ENCODE measurements at regions not wholly inside any gene's neighbourhood (a gene's known extent, or its start where the extent isn't known, plus 50 kb on each side); places are given as distances from the start of the nearest gene placed in this dataset.

- no peak overlapping the region for H2AFZ ChIP-seq (ENCODE audit: low read length)
- no peak for DNase-seq (ENCODE audit: low read depth in 2 of 2)
- H3K9ac ChIP-seq (ENCODE audit: insufficient read depth, low read length) = no peak overlapping the region
- H3K4me3 ChIP-seq (replicated peaks in 1 of 4; ENCODE audit: control extremely low read depth in 1 of 4, insufficient read depth in 1 of 4, low read depth in 3 of 4, low read length in 4 of 4) = no peak overlapping the region
- no peaks in the 10 kb centered on the region for H4K20me1 ChIP-seq (ENCODE audit: control insufficient read depth, extremely low read depth, insufficient read depth, low read length)
- H3K79me2 ChIP-seq (ENCODE audit: control insufficient read depth, insufficient read depth, low read length) = no peaks in the 10 kb centered on the region
- no peaks in the 10 kb centered on the region for H3K9me3 ChIP-seq (ENCODE audit: control insufficient read depth, insufficient read depth, low read depth, low read length)
- peaks cover 7% of the 10 kb centered on the region for H3K4me1 ChIP-seq (ENCODE audit: control insufficient read depth, extremely low read depth, insufficient read depth, low read length)
- no peaks in the 10 kb centered on the region for H3K27me3 ChIP-seq (ENCODE audit: control insufficient read depth, insufficient read depth, low read length)
- H3K27ac ChIP-seq (ENCODE audit: insufficient read depth, low read length) = no peak overlapping the region
- TF ChIP-seq EZH2 (IDR thresholded peaks at IDR 0.05; ENCODE audit: low read length, missing control alignments) (no peak), CTCF (conservative IDR thresholded peaks at IDR 0.05 in 1 of 2, IDR thresholded peaks at IDR 0.05 in 1 of 2; ENCODE audit: low read depth in 1 of 2, low read length in 2 of 2) (no peak)
- no peak overlapping the region for H3K4me2 ChIP-seq (ENCODE audit: extremely low read depth, insufficient read depth, low read length)
- no peaks in the 10 kb centered on the region for H3K36me3 ChIP-seq (ENCODE audit: control insufficient read depth, insufficient read depth, low read length)
These were observed 207.4 kb downstream of the ZFP36L2 start for GRCh38 chr2:43019025-43019367.

- Histone ChIP-seq H3K27me3 (ENCODE audit: control insufficient read depth, insufficient read depth, low read length) (no peaks in the 10 kb centered on the region), H3K36me3 (ENCODE audit: control insufficient read depth, insufficient read depth, low read length) (no peaks in the 10 kb centered on the region), H3K27ac (ENCODE audit: insufficient read depth, low read length) (peak overlapping the region; percentile 18), H2AFZ (ENCODE audit: low read length) (peak overlapping the region; percentile 10), H3K9ac (ENCODE audit: insufficient read depth, low read length) (no peak overlapping the region), H3K4me1 (ENCODE audit: control insufficient read depth, extremely low read depth, insufficient read depth, low read length) (peaks cover 7% of the 10 kb centered on the region), H3K4me3 (replicated peaks in 1 of 4; ENCODE audit: control extremely low read depth in 1 of 4, insufficient read depth in 1 of 4, low read depth in 3 of 4, low read length in 4 of 4) (no peak overlapping the region), H3K9me3 (ENCODE audit: control insufficient read depth, insufficient read depth, low read depth, low read length) (no peaks in the 10 kb centered on the region), H3K4me2 (ENCODE audit: extremely low read depth, insufficient read depth, low read length) (no peak overlapping the region), H4K20me1 (ENCODE audit: control insufficient read depth, extremely low read depth, insufficient read depth, low read length) (no peaks in the 10 kb centered on the region), H3K79me2 (ENCODE audit: control insufficient read depth, insufficient read depth, low read length) (no peaks in the 10 kb centered on the region)
- no peak for TF ChIP-seq EZH2 (IDR thresholded peaks at IDR 0.05; ENCODE audit: low read length, missing control alignments)
- no peak for TF ChIP-seq CTCF (conservative IDR thresholded peaks at IDR 0.05 in 1 of 2, IDR thresholded peaks at IDR 0.05 in 1 of 2; ENCODE audit: low read depth in 1 of 2, low read length in 2 of 2)
- peak; percentile 58 to 94 for DNase-seq (ENCODE audit: low read depth in 2 of 2)
These were observed 208.0 kb downstream of the ZFP36L2 start for GRCh38 chr2:43018179-43019024.

GRCh38 chr2:43013821-43014345 lies 212.5 kb downstream of the ZFP36L2 start:
- DNase-seq (ENCODE audit: low read depth in 2 of 2) = no peak

More at GRCh38 chr2:43013821-43014345, 212.5 kb downstream of the ZFP36L2 start:
- Histone ChIP-seq H2AFZ (ENCODE audit: low read length) (no peak overlapping the region), H3K27ac (ENCODE audit: insufficient read depth, low read length) (no peak overlapping the region), H3K79me2 (ENCODE audit: control insufficient read depth, insufficient read depth, low read length) (no peaks in the 10 kb centered on the region), H3K4me2 (ENCODE audit: extremely low read depth, insufficient read depth, low read length) (no peak overlapping the region), H3K4me3 (replicated peaks in 1 of 4; ENCODE audit: control extremely low read depth in 1 of 4, insufficient read depth in 1 of 4, low read depth in 3 of 4, low read length in 4 of 4) (no peak overlapping the region), H3K27me3 (ENCODE audit: control insufficient read depth, insufficient read depth, low read length) (no peaks in the 10 kb centered on the region), H3K9me3 (ENCODE audit: control insufficient read depth, insufficient read depth, low read depth, low read length) (no peaks in the 10 kb centered on the region), H3K36me3 (ENCODE audit: control insufficient read depth, insufficient read depth, low read length) (no peaks in the 10 kb centered on the region), H3K4me1 (ENCODE audit: control insufficient read depth, extremely low read depth, insufficient read depth, low read length) (peaks cover 7% of the 10 kb centered on the region), H3K9ac (ENCODE audit: insufficient read depth, low read length) (no peak overlapping the region), H4K20me1 (ENCODE audit: control insufficient read depth, extremely low read depth, insufficient read depth, low read length) (no peaks in the 10 kb centered on the region)
- TF ChIP-seq EZH2 (IDR thresholded peaks at IDR 0.05; ENCODE audit: low read length, missing control alignments) (no peak), CTCF (conservative IDR thresholded peaks at IDR 0.05 in 1 of 2, IDR thresholded peaks at IDR 0.05 in 1 of 2; ENCODE audit: low read depth in 1 of 2, low read length in 2 of 2) (no peak)

Data from fibroblast of lung (primary cell).